Activated naive CD8-positive, alpha-beta T cell (primary cell): ENCODE measurements at regions not wholly inside any gene's neighbourhood (a gene's known extent, or its start where the extent isn't known, plus 50 kb on each side); places are given as distances from the start of the nearest gene placed in this dataset.
"Not testable (repeated sequence)": the region's sequence is repeated elsewhere in the genome, so short reads cannot be mapped to it uniquely, and the experiment has no call there.

Source experiments
- H3K27ac Mint-ChIP-seq: one replicate; pipeline ENCODE4 v1.8.0; 2021; ENCODE audit warnings: mixed read lengths
- H3K27me3 Mint-ChIP-seq: one replicate; pipeline ENCODE4 v1.8.0; 2021; ENCODE audit warnings: mixed read lengths
- H3K36me3 Mint-ChIP-seq: one replicate; pipeline ENCODE4 v1.8.0; 2021; ENCODE audit warnings: mixed read lengths
- H3K4me1 Mint-ChIP-seq: one replicate; pipeline ENCODE4 v1.8.0; 2021; ENCODE audit warnings: low read depth, mixed read lengths
- H3K4me3 Mint-ChIP-seq: one replicate; pipeline ENCODE4 v1.8.0; 2021; ENCODE audit warnings: mild to moderate bottlenecking, mixed read lengths
- H3K9me3 Mint-ChIP-seq: one replicate; pipeline ENCODE4 v1.8.0; 2021; ENCODE audit warnings: low read depth, mixed read lengths

DNA sequence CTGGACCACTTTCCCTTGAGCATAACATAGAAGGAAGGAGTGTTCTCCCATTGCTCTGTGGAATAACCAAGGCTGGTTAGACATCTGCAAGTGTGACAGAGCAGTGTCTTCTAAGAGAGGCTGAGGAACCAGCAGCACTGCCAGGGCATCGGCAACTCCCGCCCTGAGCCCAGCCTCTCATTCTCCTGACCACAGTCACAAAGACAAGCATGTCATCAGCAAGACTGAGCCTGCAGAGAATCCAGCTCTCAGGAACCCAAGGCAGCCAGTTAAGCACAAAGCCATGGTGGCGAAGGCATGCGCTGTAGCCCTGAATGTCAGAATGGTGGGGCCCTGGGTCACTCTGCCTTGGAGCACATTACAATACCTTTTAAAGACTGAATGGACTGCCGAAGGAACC lies 253.9 kb downstream of the AGTPBP1 start:
- Mint-ChIP-seq H3K9me3 (no peaks in the 10 kb centered on the region), H3K4me3 (no peak overlapping the region), H3K27ac (no peak overlapping the region), H3K36me3 (no peaks in the 10 kb centered on the region), H3K27me3 (peaks cover 13% of the 10 kb centered on the region), H3K4me1 (no peaks in the 10 kb centered on the region)

DNA sequence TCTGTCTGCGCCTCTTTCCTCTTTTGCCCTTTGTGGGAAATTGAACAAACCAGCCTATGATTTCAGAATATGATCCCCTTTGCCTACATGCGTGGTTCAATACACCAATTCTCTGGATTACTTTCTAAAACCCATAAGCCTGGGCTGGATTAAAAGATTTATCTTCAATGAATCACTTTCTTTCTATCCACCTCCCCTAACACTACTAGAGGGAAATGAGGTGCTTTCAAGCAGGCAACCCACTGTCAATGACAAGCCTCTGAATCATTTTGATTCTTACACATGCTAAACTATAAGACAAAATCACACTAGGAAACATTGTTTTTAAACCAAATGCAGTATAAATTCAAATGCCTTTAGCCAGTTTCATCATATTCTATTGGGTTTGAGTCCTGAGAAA lies 257.5 kb downstream of the AGTPBP1 start:
- H3K27ac Mint-ChIP-seq: no peak overlapping the region
- H3K27me3 Mint-ChIP-seq: peaks cover 17% of the 10 kb centered on the region
- no peaks in the 10 kb centered on the region for H3K36me3 Mint-ChIP-seq
- no peaks in the 10 kb centered on the region for H3K9me3 Mint-ChIP-seq
- no peak overlapping the region for H3K4me3 Mint-ChIP-seq
- no peaks in the 10 kb centered on the region for H3K4me1 Mint-ChIP-seq

DNA sequence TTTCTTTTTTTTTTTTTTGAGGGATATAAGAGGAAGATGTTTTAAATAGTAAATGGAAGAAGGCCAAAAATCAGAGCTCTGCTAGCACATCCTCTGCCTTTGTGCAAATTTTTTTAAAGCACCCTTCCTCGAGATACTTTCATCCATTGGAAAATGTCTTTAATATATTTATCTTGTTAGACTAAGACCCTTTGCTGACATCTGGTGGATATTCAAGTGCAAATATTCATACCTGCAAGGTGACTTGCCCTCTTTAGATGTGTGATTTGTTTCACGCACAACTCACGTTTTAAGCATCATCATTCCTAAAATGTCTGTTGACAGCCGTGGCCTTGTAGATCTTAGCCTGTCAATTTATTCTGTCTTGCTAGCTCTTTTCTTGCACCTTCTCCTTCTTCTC lies 258.5 kb downstream of the AGTPBP1 start:
- no peak overlapping the region for H3K4me3 Mint-ChIP-seq
- no peaks in the 10 kb centered on the region for H3K4me1 Mint-ChIP-seq
- no peak overlapping the region for H3K27ac Mint-ChIP-seq
- no peaks in the 10 kb centered on the region for H3K36me3 Mint-ChIP-seq
- no peaks in the 10 kb centered on the region for H3K9me3 Mint-ChIP-seq
- H3K27me3 Mint-ChIP-seq: peaks cover 18% of the 10 kb centered on the region

DNA sequence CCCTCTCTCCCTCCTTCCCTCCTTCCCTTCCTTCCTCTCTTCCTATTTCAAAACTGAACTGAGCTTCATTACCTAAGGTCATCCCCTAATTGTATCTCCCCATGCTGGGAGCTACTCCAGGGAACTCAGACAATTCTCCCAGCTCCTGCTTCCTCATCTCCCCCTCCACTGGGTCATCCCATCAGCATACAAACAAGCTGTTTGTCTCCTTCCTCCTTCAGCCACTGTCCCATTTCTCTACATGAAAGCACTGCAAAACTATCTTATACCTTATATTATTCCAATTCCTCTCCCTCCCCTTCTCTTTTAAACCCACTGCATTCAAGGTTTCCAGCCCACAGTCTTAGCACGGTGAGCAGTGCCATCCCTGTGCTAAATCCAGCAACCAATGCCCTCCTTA lies 262.4 kb downstream of the AGTPBP1 start:
- Mint-ChIP-seq H3K36me3 (no peaks in the 10 kb centered on the region), H3K27ac (no peak overlapping the region), H3K27me3 (peaks cover 19% of the 10 kb centered on the region), H3K4me1 (no peaks in the 10 kb centered on the region), H3K9me3 (peaks cover 4% of the 10 kb centered on the region), H3K4me3 (no peak overlapping the region)

DNA sequence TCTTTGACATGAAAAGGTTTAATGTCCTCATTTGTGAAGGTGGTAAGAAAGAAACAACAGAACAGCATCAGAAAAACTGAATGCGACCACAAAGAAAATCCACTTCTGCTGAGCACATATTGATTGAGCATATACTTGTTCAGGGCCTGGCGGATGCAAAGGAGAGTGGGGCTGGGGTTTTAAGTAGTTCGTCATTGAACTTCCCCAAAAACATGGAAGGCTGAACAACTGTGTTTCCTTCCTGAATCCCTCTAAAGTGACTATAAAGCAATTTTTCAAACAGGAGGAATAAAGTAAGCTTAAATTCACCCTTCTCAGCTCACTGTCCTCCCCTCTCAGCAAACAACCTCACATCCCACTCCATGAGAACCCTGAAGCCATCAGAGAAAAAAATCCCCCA lies 262.9 kb downstream of the AGTPBP1 start:
- H3K27ac Mint-ChIP-seq: no peak overlapping the region
- H3K27me3 Mint-ChIP-seq: peaks cover 19% of the 10 kb centered on the region
- H3K4me1 Mint-ChIP-seq: no peaks in the 10 kb centered on the region
- no peaks in the 10 kb centered on the region for H3K36me3 Mint-ChIP-seq
- no peak overlapping the region for H3K4me3 Mint-ChIP-seq
- H3K9me3 Mint-ChIP-seq: peaks cover 4% of the 10 kb centered on the region

DNA sequence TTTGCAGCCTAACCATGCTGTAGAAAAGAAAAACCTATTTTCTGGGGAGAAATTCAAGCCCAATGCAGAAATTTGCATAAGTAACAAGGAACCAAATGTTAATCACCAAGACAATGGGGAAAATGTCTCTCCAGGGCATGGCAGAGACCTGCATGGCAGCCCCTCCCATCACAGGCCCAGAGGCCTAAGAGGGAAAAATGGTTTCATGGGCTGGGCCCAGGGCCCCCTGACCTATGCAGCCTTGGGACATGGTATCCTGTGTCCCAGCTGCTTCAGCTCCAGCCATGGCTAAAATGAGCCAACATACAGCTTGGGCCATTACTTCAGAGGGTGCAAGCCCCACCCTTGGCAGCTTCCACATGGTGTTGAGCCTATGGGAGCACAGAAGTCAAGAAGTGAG lies 266.9 kb downstream of the AGTPBP1 start:
- H3K4me1 Mint-ChIP-seq, H3K36me3 Mint-ChIP-seq, H3K27me3 Mint-ChIP-seq, H3K4me3 Mint-ChIP-seq, H3K27ac Mint-ChIP-seq, H3K9me3 Mint-ChIP-seq: not testable (repeated sequence)

DNA sequence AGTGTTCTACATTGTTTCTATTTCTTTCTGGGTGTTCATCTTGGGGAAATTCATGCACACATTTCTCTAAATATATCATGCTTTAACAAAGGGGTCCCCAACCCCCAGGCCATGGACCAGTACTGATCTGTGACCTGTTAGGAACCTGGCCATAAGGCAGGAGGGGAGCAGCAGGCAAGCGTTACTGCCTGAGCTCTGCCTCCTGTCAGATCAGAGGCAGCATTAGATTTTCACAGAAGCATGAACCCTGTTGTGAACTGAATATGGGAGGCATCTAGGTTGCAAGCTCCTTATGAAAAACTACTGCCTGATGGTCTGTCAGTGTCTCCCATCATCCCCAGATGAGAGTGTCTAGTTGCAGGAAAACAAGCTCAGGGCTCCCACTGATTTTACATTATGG lies 270.0 kb downstream of the AGTPBP1 start:
- Mint-ChIP-seq H3K27ac (no peak overlapping the region), H3K27me3 (peaks cover 4% of the 10 kb centered on the region), H3K9me3 (peaks cover 4% of the 10 kb centered on the region), H3K4me3 (no peak overlapping the region), H3K36me3 (no peaks in the 10 kb centered on the region), H3K4me1 (no peaks in the 10 kb centered on the region)

DNA sequence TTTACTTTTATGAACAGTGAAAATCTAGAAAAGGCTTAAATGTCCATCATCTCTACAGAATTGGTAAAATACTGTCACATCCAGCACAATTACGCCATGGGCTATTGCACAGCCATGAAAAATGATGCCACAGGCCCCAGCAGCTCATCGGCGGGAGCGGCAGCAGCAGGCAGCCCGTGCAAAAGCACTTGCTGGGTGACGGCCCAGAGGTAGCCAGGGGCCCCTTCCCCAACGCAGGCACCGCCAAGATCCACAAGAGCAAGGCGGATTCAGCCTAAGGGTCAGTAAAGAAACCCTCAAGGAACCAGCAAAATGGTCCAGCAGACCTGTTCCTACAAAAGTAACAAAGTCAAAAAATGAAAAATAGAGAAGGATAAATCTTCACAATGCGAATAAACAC lies 272.7 kb downstream of the AGTPBP1 start:
- H3K36me3 Mint-ChIP-seq: no peaks in the 10 kb centered on the region
- no peaks in the 10 kb centered on the region for H3K4me1 Mint-ChIP-seq
- H3K27ac Mint-ChIP-seq: no peak overlapping the region
- peaks cover 2% of the 10 kb centered on the region for H3K27me3 Mint-ChIP-seq
- H3K4me3 Mint-ChIP-seq: no peak overlapping the region
- H3K9me3 Mint-ChIP-seq: no peaks in the 10 kb centered on the region

DNA sequence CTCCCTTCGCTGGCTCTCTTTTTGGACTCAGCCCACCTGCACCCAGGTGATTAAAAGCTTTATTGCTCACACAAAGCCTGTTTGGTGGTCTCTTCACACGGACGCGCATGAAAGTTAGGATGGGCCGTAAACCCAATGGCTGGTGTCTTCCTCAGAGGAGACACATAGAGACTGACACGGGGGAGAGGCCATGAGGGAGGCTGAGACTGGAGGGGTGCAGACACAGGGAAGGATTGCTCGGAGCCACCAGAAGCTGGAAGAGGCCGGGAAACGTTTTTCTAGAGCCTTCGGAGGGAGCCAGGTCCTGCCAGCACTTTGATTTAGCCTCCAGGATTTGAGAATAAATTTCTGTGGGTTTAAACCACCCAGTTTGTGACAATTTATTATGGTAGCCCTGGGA lies 274.9 kb downstream of the AGTPBP1 start:
- no peak overlapping the region for H3K27ac Mint-ChIP-seq
- H3K4me1 Mint-ChIP-seq: no peaks in the 10 kb centered on the region
- H3K27me3 Mint-ChIP-seq: peaks cover 2% of the 10 kb centered on the region
- H3K36me3 Mint-ChIP-seq: no peaks in the 10 kb centered on the region
- H3K4me3 Mint-ChIP-seq: no peak overlapping the region
- no peaks in the 10 kb centered on the region for H3K9me3 Mint-ChIP-seq

DNA sequence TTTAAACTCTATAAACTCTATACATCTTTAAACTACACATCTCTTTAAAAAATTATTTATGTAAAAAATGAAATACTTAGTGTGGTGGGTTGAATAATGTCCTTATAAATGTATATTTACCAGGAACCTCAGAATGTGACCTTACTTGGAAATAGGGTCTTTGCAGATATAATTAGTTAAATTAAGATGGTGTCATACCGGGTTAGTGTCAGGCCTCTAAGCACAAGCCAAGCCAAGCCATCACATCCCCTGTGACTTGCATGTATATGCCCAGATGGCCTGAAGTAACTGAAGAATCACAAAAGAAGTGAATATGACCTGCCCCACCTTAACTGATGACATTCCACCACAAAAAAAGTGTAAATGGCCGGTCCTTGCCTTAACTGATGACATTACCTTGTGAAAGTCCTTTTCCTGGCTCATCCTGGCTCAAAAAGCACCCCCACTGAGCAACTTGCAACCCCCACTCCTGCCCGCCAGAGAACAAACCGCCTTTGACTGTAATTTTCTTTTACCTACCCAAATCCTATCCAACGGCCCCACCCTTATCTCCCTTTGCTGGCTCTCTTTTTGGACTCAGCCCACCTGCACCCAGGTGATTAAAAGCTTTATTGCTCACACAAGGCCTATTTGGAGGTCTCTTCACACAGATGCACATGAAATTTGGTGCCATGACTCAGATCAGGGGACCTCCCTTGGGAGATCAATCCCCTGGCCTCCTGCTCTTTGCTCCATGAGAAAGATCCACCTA lies 283.5 kb downstream of the AGTPBP1 start:
- H3K27me3 Mint-ChIP-seq, H3K27ac Mint-ChIP-seq, H3K4me1 Mint-ChIP-seq, H3K9me3 Mint-ChIP-seq, H3K36me3 Mint-ChIP-seq, H3K4me3 Mint-ChIP-seq: not testable (repeated sequence)

DNA sequence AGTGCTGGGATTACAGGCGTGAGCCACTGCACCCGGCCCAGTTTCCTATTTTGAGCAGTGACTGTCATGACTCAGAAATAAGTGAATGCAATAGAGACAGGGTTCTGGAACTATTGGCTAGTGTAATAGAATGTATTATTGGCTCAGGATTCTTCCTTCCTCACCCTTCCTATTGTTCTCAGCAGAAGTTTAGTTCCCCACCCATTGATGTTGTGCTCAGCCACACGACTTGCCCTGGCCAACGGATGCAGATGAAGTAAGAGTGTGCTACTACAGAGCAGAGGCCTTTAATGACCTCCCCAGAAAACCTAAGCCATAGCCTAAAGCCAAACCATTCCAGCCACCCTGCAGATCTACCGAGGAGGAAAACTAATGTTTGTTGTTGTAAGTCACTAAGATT lies 287.9 kb downstream of the AGTPBP1 start:
- H3K27ac Mint-ChIP-seq: no peak overlapping the region
- H3K4me3 Mint-ChIP-seq: no peak overlapping the region
- H3K9me3 Mint-ChIP-seq: no peaks in the 10 kb centered on the region

DNA sequence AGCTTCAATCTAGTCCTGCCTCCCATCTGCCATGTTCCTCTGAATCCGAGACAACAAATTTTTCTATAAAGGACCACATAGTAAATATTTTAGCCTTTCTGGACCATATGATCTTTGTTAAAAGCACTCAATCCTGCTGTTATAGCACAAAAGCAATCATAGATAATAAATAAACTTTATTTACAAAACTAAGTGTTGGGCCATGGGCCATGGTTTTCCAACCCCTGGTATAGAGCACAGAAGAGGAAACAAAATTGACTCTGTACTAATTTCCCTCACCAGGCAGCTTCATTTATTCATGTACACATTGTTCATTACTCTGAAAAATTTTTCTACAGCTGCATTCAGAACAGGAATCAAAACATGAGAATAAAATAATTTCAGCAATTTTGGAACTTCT lies 288.9 kb downstream of the AGTPBP1 start:
- H3K27me3 Mint-ChIP-seq: peaks cover 4% of the 10 kb centered on the region
- no peak overlapping the region for H3K4me3 Mint-ChIP-seq
- H3K9me3 Mint-ChIP-seq: no peaks in the 10 kb centered on the region
- no peak overlapping the region for H3K27ac Mint-ChIP-seq
- H3K4me1 Mint-ChIP-seq: no peaks in the 10 kb centered on the region
- no peaks in the 10 kb centered on the region for H3K36me3 Mint-ChIP-seq

More for the DNA sequence above, 287.9 kb downstream of the AGTPBP1 start:
- no peaks in the 10 kb centered on the region for H3K4me1 Mint-ChIP-seq
- no peaks in the 10 kb centered on the region for H3K36me3 Mint-ChIP-seq
- H3K27me3 Mint-ChIP-seq: peaks cover 4% of the 10 kb centered on the region

DNA sequence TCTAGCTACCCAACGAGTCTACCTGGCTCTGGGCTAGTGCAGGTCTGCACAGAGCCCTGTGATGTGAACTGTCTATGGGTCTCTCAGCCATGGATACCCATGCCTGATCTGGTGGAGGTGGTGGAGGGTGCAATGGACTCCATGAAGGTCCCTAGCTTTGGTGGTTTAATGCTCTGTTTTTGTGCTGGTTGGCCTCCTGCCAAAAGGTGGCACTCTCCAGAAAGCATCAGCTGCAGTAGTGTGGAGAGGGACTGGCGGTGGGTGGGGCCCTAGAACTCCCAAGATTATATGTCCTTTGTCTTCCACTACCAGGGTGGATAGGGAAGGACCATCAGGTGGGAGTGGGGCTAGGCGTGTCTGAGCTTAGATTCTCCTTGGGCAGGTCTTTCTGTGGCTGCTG lies 290.1 kb downstream of the AGTPBP1 start:
- Mint-ChIP-seq H3K36me3 (no peaks in the 10 kb centered on the region), H3K27me3 (peaks cover 4% of the 10 kb centered on the region)

DNA sequence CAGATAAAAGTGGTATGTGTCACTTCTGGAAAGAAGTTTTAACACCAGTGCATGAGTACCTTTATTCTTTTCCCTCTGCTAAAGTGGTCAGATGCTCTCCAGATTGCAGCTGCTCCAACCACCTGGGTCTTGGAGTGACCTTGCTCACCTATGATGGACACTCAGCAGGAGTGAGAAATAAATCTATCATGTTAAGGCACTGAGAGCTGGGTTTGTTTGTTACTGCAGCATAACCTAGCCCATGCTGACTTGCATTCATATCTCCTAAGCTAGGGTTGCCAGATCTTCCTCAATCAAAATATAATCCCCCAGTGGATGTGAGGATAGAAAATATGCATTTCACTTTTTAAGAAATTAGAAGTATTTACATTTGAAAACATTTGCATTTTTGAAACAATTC lies 295.9 kb downstream of the AGTPBP1 start:
- Mint-ChIP-seq H3K4me3 (no peak overlapping the region), H3K27ac (no peak overlapping the region), H3K36me3 (no peaks in the 10 kb centered on the region), H3K9me3 (peaks cover 5% of the 10 kb centered on the region), H3K4me1 (no peaks in the 10 kb centered on the region), H3K27me3 (peaks cover 2% of the 10 kb centered on the region)

More for the DNA sequence above, 290.1 kb downstream of the AGTPBP1 start:
- H3K4me1 Mint-ChIP-seq: no peaks in the 10 kb centered on the region
- peaks cover 1% of the 10 kb centered on the region for H3K9me3 Mint-ChIP-seq
- H3K27ac Mint-ChIP-seq: no peak overlapping the region
- no peak overlapping the region for H3K4me3 Mint-ChIP-seq

DNA sequence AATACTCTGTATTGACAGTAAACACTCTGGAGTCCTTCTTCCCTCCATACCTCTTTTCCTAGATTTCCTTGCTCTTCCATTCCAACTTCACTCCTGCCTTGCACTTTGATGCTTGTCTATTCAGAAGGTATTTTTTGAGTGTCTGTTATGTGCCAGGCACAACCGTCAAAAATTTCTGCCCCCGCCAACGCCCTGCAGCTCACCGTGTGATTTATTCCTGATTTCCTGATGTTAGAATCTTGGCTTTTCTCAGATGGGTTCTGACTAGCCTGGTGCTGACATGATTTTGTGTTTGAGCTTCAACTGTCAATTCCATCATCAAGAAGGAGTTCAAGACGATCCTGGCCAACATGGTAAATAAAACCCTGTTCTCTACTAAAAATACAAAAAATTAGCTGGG lies 297.5 kb downstream of the AGTPBP1 start:
- H3K36me3 Mint-ChIP-seq: no peaks in the 10 kb centered on the region
- H3K27ac Mint-ChIP-seq: no peak overlapping the region
- peaks cover 1% of the 10 kb centered on the region for H3K27me3 Mint-ChIP-seq
- no peaks in the 10 kb centered on the region for H3K4me1 Mint-ChIP-seq
- H3K9me3 Mint-ChIP-seq: peaks cover 5% of the 10 kb centered on the region
- H3K4me3 Mint-ChIP-seq: no peak overlapping the region

DNA sequence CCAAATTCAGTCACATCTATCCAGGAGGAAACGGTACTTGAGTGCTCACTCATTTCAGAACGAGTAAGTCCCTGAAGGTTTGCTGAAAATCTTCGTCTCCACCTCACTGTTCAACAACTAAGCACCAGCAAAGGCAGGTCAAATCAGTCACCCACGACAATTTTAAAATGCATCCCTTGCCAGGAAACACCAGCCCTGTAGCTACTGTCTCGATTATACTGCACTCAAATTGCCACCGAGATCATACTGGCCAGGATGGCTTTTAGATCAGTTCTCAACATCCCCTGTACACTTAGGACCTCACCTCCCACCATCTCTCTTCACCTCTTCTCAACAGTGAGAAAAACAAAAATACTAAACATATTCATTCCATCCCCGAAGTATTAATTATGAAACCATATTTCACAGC lies 298.6 kb downstream of the AGTPBP1 start:
- Mint-ChIP-seq H3K9me3 (peaks cover 5% of the 10 kb centered on the region), H3K27me3 (peaks cover 1% of the 10 kb centered on the region), H3K4me1 (no peaks in the 10 kb centered on the region), H3K27ac (no peak overlapping the region), H3K4me3 (no peak overlapping the region), H3K36me3 (no peaks in the 10 kb centered on the region)
